Mammary epithelial cell (primary cell): ENCODE measurements at regions not wholly inside any gene's neighbourhood (a gene's known extent, or its start where the extent isn't known, plus 50 kb on each side); places are given as distances from the start of the nearest gene placed in this dataset.
A peak's percentile ranks its signal among the peaks of the same experiment; 100 is the strongest.

Source experiments
- EZH2 ChIP-seq: IDR thresholded peaks from 2 replicates; pipeline ENCODE4 v1.6.1; 2012; ENCODE audit warnings: low read length, inconsistent platforms, borderline replicate concordance
- TF ChIP-seq, protein P1 (sequence below), 2 donors: IDR thresholded peaks in 1 of 2; conservative IDR thresholded peaks in 1 of 2; 2 replicates each; pipeline ENCODE4 v1.5.1; 2011 to 2012; ENCODE audit warnings: inconsistent platforms in 2 of 2, low read length in 2 of 2, mild to moderate bottlenecking in 2 of 2, control low read depth in 1 of 2, low read depth in 1 of 2; ENCODE audit not compliant: insufficient read depth in 1 of 2; ENCODE audit errors: extremely low read depth in 1 of 2

DNA sequence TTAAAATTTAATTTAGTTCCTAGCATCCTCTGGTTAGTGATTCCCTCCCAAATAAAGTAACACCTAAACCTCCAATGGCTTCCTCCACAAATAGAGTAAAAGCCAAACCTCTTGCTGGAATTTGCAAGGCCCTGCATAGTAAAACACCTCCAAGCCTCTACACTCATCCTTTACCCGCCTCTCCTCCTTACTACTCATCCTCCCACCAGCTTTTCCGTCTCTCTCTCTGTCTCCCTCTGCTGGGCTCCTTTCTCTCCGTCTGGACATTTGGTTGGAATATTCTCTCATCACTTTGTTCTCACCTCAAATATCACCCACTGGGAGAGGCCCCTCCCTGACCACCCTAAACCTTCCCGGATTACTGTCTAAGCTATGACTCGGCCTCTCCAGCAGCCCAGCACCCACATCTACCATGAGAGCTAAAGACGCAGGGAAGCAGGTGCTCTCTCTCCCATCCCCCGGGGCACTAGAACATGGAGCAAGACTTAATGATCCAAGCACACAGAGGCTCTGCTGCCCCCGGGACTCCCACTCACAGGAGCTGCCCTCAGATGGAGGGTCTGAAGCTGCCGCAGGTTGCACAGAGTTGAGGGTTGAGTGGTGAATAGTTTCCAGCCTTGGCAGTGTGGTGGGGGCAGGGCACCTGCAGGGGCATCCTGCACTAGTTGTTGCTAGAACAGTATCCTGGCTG is 167.2 kb downstream of the FBXO15 start:
- TF ChIP-seq, protein P1, sequence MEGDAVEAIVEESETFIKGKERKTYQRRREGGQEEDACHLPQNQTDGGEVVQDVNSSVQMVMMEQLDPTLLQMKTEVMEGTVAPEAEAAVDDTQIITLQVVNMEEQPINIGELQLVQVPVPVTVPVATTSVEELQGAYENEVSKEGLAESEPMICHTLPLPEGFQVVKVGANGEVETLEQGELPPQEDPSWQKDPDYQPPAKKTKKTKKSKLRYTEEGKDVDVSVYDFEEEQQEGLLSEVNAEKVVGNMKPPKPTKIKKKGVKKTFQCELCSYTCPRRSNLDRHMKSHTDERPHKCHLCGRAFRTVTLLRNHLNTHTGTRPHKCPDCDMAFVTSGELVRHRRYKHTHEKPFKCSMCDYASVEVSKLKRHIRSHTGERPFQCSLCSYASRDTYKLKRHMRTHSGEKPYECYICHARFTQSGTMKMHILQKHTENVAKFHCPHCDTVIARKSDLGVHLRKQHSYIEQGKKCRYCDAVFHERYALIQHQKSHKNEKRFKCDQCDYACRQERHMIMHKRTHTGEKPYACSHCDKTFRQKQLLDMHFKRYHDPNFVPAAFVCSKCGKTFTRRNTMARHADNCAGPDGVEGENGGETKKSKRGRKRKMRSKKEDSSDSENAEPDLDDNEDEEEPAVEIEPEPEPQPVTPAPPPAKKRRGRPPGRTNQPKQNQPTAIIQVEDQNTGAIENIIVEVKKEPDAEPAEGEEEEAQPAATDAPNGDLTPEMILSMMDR (conservative IDR thresholded peaks at IDR 0.05 in 1 of 2, IDR thresholded peaks at IDR 0.05 in 1 of 2; ENCODE audit: extremely low read depth in 1 of 2, insufficient read depth in 1 of 2, low read depth in 1 of 2, low read length in 2 of 2) = peak; percentile 43 to 58
- TF ChIP-seq EZH2 = no peak
